Suprapubic skin (tissue), 4 donors: ENCODE measurements at regions not wholly inside any gene's neighbourhood (a gene's known extent, or its start where the extent isn't known, plus 50 kb on each side); places are given as distances from the start of the nearest gene placed in this dataset.

Experiments
- DNase-seq, 2 donors: peaks; one replicate each; pipeline ENCODE4 v3.0.0-alpha.2; 2019; ENCODE audit warnings: low spot score in 2 of 2
- H3K27ac ChIP-seq: fragments of 200-600 bp; sonication (generic); one replicate; pipeline ENCODE4 v1.5.1; 2019
- H3K27me3 ChIP-seq: fragments of 200-600 bp; sonication (generic); one replicate; pipeline ENCODE4 v1.5.1; 2019
- H3K36me3 ChIP-seq: fragments of 200-600 bp; sonication (generic); one replicate; pipeline ENCODE4 v1.5.1; 2019
- H3K4me1 ChIP-seq: fragments of 200-600 bp; sonication (generic); one replicate; pipeline ENCODE4 v1.5.1; 2019
- H3K4me3 ChIP-seq: fragments of 200-600 bp; sonication (generic); one replicate; pipeline ENCODE4 v1.5.1; 2019; ENCODE audit warnings: mild to moderate bottlenecking
- H3K9me3 ChIP-seq: fragments of 200-600 bp; sonication (generic); one replicate; pipeline ENCODE4 v1.5.1; 2019
- EP300 ChIP-seq: sonication (generic); formaldehyde crosslinking; IDR thresholded peaks from one replicate; pipeline ENCODE4 v1.6.1; 2017; ENCODE audit warnings: antibody characterized with exemption
- POLR2A ChIP-seq, 2 donors: fragments of 450-650 bp; IDR thresholded peaks; one replicate each; pipeline ENCODE4 v1.6.1; 2017; ENCODE audit warnings: antibody characterized with exemption in 2 of 2, mild to moderate bottlenecking in 2 of 2, moderate library complexity in 2 of 2
- POLR2AphosphoS5 ChIP-seq, 3 donors: sonication (generic); formaldehyde crosslinking; IDR thresholded peaks; one replicate each; pipeline ENCODE4 v1.6.1; 2017; ENCODE audit warnings: antibody characterized with exemption in 3 of 3
- WGBS: methylation state at CpG from one replicate; pipeline ENCODE4 v1.1.5; 2018; 5-methylcytosine and 5-hydroxymethylcytosine counted together
- TF ChIP-seq, protein P1 (sequence below), 2 donors: fragments of 200-600 bp in 1 of 2; fragments of 450-650 bp in 1 of 2; sonication (generic) in 1 of 2; IDR thresholded peaks; one replicate each; pipeline ENCODE4 v1.5.1; 2016 to 2019; ENCODE audit warnings: antibody characterized with exemption in 2 of 2, mild to moderate bottlenecking in 1 of 2, moderate library complexity in 1 of 2

DNA sequence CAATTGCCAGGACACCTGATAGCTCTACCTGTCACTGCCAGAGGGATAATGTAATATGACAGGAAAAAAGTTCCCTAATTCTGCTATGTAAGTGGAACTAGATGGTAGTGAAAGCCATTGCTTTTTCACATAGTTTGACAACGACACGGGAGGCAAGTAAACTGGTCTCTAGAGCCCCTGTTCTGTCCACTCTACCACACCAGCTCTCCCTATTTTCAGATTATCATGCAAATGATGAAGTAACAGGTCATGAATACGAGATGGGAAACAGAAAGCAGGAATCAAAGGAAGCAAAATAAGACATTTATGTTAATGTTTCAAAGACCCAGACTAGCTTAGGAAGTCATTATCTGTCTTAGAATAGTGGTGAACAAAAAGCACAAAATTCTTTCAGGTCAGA, 56.2 kb downstream of the TAF11L14 start:
- Histone ChIP-seq H3K4me1 (no peaks in the 10 kb centered on the region), H3K27ac (no peak overlapping the region), H3K36me3 (no peaks in the 10 kb centered on the region), H3K9me3 (no peaks in the 10 kb centered on the region), H3K27me3 (no peaks in the 10 kb centered on the region), H3K4me3 (no peak overlapping the region)
- TF ChIP-seq, protein P1, sequence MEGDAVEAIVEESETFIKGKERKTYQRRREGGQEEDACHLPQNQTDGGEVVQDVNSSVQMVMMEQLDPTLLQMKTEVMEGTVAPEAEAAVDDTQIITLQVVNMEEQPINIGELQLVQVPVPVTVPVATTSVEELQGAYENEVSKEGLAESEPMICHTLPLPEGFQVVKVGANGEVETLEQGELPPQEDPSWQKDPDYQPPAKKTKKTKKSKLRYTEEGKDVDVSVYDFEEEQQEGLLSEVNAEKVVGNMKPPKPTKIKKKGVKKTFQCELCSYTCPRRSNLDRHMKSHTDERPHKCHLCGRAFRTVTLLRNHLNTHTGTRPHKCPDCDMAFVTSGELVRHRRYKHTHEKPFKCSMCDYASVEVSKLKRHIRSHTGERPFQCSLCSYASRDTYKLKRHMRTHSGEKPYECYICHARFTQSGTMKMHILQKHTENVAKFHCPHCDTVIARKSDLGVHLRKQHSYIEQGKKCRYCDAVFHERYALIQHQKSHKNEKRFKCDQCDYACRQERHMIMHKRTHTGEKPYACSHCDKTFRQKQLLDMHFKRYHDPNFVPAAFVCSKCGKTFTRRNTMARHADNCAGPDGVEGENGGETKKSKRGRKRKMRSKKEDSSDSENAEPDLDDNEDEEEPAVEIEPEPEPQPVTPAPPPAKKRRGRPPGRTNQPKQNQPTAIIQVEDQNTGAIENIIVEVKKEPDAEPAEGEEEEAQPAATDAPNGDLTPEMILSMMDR (IDR thresholded peaks at IDR 0.05) = no peak
- no peak for TF ChIP-seq POLR2A (IDR thresholded peaks at IDR 0.05)
- TF ChIP-seq EP300 = no peak
- TF ChIP-seq POLR2AphosphoS5 (IDR thresholded peaks at IDR 0.05) = no peak
- no peak for DNase-seq
- WGBS = 44% methylated on average over 3 of the region's 3 CpGs

DNA sequence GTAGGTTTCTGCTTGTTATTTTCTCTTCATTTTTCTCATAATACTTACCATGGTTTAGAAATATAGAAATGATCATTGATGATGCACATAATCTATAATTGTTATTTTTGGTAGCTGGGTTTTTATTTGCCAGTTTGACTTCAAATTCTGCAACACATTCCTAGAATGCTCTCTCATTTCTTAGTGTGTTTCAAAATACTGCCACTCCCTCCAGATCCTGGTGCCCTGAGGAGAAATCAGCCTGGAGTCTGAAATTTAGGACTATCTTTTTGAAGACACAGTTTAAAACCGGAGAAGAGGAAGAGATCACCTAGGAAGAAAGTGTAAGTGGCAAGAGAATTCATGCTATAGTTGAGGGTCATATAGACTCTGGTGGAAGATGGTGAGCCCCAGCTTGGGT, 57.5 kb downstream of the TAF11L14 start:
- TF ChIP-seq POLR2AphosphoS5 (IDR thresholded peaks at IDR 0.05) (no peak), POLR2A (IDR thresholded peaks at IDR 0.05) (no peak), EP300 (no peak)
- TF ChIP-seq, protein P1 (IDR thresholded peaks at IDR 0.05) = no peak
- Histone ChIP-seq H3K9me3 (no peaks in the 10 kb centered on the region), H3K27ac (no peak overlapping the region), H3K4me3 (no peak overlapping the region), H3K36me3 (no peaks in the 10 kb centered on the region), H3K27me3 (no peaks in the 10 kb centered on the region), H3K4me1 (no peaks in the 10 kb centered on the region)
- 46% methylated on average over 1 of the region's 1 CpG for WGBS
- no peak for DNase-seq

DNA sequence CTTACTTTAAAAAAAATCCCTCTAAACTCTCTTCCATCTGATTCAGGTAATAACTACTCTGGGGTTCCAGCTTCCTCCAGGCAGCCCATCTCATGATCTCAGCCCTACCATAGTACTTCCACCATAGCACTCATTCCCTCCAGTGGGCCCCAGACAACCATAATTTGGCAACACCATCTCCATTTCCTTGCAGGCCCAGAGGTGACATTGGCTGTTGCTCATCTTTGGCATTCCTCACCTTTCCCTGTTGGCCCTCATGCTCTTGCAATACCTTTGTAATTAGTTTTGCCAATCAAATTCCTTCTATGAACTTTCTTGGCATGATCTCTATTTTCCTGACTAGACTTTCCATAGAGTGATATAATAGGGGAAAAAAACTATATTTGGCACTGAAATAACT, 60.1 kb downstream of the TAF11L14 start:
- H3K4me1 ChIP-seq = no peaks in the 10 kb centered on the region
- no peak for DNase-seq
- H3K36me3 ChIP-seq = no peaks in the 10 kb centered on the region
- H3K4me3 ChIP-seq = no peak overlapping the region
- H3K9me3 ChIP-seq = no peaks in the 10 kb centered on the region
- TF ChIP-seq, protein P1 (IDR thresholded peaks at IDR 0.05) = no peak
- TF ChIP-seq POLR2AphosphoS5 (IDR thresholded peaks at IDR 0.05) (no peak), POLR2A (IDR thresholded peaks at IDR 0.05) (no peak), EP300 (no peak)
- no peaks in the 10 kb centered on the region for H3K27me3 ChIP-seq
- H3K27ac ChIP-seq = no peak overlapping the region

DNA sequence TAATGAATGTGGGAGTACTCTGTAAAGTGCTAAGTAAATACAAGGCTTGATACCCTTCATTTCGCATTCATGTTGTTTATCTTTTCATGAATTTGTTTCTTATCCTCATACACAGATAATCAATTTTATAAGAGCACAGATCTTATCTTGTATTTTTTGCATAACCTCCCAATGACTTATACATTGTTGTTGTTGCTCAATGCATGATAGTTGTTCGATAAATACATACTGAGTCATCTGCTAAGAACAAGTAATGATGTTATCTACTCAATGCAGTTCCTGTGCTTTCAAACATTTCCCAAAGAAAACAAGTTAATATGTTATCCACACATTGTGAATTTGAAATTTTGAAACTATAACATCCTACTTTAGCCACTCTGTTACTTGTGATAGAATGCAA, 60.7 kb downstream of the TAF11L14 start:
- no peaks in the 10 kb centered on the region for H3K27me3 ChIP-seq
- H3K4me1 ChIP-seq = no peaks in the 10 kb centered on the region
- H3K36me3 ChIP-seq = no peaks in the 10 kb centered on the region
- WGBS = 52% methylated on average over 2 of the region's 2 CpGs
- H3K4me3 ChIP-seq = no peak overlapping the region
- no peaks in the 10 kb centered on the region for H3K9me3 ChIP-seq
- TF ChIP-seq POLR2A (IDR thresholded peaks at IDR 0.05) (no peak), EP300 (no peak), POLR2AphosphoS5 (IDR thresholded peaks at IDR 0.05) (no peak)
- TF ChIP-seq, protein P1 (IDR thresholded peaks at IDR 0.05) = no peak
- no peak overlapping the region for H3K27ac ChIP-seq
- DNase-seq = no peak

DNA sequence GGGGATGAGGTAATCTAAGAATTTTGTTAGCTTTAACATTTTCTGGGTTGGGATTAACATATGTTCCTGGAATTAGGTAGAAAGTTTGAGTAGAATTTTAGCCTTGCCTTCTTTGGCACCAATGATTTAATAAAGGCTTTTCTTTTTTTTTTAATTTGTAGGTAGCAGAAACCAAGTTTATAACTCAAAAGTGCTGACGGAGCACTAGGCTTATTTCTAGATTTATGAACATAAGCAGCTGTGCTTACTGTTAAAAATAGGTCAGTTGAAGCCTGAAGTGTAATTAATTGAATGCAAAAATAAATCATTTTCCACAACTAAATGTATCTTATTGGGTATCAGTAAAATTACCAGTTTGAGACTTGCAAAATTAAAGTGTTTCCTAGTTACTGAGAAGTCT, 62.4 kb downstream of the TAF11L14 start:
- Histone ChIP-seq H3K4me1 (no peaks in the 10 kb centered on the region), H3K4me3 (no peak overlapping the region), H3K27ac (no peak overlapping the region), H3K36me3 (no peaks in the 10 kb centered on the region), H3K27me3 (no peaks in the 10 kb centered on the region), H3K9me3 (no peaks in the 10 kb centered on the region)
- DNase-seq = no peak
- TF ChIP-seq EP300 (no peak), POLR2A (IDR thresholded peaks at IDR 0.05) (no peak), POLR2AphosphoS5 (IDR thresholded peaks at IDR 0.05) (no peak)
- TF ChIP-seq, protein P1 (IDR thresholded peaks at IDR 0.05) = no peak
- 37% methylated on average over 1 of the region's 1 CpG for WGBS
